GM18519 (cell line): ENCODE measurements at regions not wholly inside any gene's neighbourhood (a gene's known extent, or its start where the extent isn't known, plus 50 kb on each side); places are given as distances from the start of the nearest gene placed in this dataset.

Experiments used
- ATAC-seq: cut with Tn5 transposase; IDR thresholded peaks from one replicate; pipeline ENCODE4 v1.9.1; 2021; ENCODE audit warnings: mild to moderate bottlenecking, moderate library complexity; ENCODE audit not compliant: unreplicated experiment, low FRiP score

DNA sequence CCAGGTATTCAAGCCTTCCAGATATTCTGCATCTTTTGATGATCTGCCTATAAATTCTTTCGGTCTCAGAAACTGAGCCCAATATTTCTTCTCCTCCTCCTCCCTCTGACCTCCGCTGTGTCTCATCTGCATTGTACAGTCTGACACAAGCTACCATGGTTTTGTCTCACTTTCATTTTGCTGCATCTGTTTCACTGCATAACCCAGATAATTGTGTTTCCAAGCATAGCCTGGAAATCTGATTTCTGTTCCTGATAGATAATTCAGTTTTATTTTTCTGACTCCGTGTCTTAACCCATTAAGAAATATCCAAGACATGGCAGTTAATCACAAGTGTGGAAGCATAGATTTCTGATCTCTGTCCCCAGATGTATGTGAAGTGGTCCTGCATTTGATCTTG, 374.2 kb upstream of the SEMA3A start:
- ATAC-seq = no peak

DNA sequence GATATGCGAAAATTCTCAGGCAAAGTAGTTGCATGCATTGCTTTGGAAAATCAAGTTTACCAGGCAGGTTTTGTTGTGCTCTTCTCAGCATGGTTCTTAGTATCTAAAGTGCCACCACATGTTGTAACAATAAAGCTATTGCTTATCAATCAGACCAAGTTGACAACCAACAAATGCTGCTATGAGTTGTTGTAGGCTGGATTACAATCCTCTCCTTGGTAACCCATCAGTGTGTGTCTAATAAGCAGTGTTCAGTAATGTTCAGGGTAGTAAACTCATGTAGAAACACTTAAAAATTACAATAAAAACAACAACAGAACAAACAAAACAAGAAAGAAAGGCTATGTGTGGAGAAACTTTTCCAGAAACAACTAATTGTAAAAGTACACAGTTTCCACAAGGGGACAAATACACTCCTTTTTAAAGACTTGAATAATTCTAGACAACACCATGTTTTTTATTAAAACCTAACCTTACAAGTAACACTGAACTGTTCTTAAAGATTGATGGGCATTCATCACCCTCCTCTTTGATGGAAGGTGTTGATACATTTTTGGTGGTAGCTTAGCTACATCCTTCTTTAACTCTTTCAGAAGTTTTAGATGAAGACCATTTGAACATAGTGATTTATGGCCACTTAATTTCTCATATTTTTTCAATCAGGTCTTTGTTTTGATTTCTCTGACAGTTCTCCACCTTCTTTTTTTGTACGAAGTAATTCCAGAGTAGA, 370.9 kb upstream of the SEMA3A start:
- no peak for ATAC-seq

DNA sequence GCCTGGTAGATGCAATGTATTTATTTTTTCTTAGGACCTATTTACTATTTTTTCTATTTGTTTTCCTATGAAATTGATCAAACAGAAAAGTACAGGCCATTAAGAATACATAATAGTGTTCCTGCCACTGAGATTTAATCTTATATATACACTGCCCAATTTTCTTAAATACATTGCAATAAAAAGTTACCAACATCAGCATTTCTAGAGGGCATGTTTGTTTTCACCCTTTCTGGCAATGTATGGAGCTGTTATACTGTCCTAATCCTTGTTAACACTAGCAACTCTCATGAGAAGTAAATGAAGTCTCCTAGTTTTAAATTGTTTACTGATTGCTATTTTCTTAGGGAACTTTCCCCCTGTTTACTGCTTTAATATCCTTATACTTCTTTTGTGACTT, 359.1 kb upstream of the SEMA3A start:
- ATAC-seq = no peak

DNA sequence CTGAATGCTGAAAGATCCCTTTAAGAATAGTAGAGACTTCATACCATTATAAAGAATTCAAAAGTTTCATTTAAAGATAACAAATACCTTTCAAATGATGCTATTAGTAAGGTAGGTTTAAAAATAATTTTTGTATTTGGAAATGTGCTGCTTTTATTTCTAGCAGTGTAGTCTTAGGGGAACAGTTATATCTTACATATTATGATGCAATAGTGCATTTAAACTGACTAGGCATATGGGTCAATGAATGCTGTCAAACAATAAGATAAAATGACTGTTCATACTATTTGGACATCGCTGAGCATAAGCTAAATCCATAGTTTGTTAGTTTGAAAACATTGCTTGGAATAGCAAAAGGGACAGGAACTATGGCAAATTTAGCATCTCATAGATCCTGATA, 354.8 kb upstream of the SEMA3A start:
- no peak for ATAC-seq

DNA sequence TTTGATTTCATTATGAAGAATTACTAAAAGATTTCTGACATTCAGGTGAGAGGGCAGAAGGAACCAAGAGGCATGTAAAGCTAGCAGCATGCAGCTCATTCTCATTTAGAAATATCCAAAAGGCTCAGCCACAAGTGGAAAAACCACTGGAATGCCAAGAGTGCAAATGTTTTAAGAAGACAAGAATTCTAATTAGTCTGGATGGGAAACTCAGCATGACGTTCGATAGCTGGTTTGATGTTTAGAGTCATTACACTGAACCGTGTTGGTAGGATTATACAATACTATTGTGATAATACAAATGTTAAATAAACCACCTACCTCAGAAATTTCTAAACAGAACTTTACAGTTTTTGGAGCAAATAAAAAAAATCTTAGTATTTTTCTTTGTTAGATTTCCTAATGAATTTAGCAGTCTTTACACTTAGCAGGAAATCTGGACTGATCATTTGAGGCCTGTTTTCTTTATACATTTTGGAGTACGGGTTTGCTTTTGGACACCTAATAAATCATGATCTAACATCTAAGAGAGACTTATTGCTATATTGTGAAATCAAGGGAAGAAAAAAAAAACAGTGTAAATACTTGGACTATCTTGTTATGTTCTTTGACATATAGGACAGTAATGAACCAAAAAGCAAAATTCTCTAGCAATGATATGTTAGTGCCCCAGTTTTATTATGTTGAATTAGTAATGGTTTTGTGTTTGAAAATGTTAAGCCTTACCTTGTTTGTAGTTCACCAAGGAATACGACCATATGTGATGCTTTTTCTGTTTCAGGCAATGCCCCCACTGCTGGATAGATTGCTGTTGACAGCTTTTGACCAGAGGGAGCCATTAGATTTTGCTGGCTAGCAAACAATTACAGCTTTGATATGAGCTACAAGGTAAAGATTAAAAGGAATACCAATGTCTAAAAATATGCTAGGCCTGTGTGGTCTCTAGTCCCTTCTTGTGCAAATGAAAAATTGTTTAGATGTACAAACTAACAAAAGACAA, 354.1 kb upstream of the SEMA3A start:
- no peak for ATAC-seq

DNA sequence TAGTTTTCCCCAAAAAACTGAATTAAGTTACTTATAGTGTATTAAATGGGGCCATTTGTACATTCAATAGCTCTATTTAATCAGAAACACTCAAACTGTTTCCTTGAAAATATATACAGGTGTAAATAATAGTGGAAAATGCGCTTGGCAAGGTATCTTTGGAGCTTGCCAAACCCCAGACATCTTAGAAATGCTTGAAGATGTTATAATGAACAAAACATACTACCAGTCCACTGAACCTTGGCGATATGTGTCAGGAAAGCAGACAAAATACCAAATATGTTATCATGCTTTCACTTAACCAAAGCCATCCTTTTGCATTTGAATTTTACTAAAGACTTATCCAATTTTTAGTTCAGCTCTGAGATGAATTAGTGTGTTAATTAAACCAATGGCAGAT, 352.7 kb upstream of the SEMA3A start:
- no peak for ATAC-seq

DNA sequence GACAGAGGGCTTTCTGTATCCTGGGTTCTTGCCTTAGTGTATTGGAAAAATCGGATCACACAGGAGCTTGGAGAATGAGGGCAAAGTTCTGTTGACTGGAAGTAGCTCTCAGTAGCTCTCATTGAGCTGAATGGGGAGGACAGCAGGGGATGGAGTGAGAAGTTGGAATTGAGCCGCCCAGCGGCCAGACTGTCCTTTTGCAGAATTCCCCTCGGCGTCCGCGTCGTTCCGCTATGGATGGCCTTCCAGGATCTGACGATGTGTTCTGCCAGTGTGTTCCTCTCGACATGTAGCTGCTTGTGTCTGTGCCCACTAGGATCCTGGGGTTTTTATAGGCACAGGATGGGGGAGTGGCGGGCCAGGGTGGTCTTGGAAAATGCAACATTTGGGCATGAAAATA, 351.8 kb upstream of the SEMA3A start:
- no peak for ATAC-seq

DNA sequence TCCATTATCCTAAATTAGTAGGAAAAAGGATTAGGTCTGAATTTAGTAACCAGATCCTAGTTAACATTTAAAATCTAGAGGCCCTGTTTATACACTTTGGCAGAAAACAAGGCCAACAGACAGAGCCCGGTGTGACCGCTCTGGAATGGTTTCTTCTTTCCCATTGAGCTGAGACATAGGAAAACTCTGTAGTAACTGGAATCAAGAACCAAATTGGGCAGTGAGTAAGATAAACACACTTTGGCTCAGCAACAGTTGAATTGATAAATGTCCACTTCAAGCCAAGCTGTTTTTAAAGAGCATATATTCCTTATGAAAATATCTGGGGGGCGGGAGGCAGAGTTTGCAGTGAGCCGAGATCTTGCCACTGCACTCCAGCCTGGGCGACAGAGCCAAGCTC, 343.7 kb upstream of the SEMA3A start:
- no peak for ATAC-seq

DNA sequence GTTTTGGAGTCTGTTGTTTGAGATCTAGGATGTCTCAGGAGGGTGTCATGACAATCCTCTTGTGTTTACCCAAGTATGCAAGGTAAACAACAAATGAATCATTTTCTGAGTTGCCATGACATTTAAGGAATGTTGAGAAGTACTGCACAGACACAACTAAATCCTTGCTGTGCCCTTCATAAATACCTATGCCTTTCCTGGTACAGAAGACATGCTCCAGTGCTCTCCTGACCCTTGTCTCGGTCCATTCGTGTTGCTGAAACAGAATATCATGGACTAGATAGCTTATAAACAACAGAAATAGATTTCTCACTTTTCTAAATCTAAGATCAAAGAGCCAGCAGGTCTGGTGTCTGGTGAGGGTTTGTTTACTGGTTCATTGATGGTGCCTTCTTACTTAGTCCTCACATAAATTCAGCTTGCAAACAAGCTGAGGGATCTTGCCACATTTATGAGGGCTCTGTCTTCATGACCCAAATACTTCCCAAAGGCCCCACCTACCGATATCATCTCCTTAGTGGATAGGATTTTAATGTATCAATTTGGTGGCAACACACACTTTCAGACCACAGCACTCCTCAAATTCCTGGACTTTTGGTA, 341.8 kb upstream of the SEMA3A start:
- no peak for ATAC-seq

DNA sequence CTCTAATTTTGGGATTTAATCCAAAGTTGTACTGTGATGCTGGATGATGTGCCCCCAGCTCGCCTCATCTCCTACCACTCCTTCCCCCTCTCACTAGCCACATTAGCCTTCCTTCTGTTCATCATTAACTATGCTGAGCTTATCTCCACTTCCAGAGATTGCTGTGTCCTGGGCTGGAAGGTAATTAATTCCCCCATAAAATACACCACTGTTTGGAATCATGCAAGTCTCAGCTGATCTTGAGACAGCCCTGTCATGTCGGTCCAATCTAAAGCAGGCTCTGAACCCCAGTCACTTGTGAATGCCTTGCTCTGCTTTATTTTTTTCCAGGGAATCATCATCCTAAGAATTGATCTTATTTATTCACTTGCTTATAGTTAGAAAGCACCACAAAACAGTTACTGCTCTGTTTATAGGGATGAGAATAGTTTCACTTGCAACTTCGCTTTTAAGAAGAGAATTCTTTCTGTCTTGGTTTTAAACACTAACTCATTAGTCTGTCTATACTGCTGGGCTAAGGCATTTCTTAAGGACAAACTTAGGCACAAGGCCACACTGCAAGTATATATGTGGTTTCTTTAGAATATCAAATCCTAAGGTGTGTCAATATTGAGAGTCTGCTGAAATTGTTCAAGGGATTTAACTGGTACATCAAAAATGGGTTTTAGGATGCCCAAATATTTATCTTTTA, 341.1 kb upstream of the SEMA3A start:
- ATAC-seq = no peak

DNA sequence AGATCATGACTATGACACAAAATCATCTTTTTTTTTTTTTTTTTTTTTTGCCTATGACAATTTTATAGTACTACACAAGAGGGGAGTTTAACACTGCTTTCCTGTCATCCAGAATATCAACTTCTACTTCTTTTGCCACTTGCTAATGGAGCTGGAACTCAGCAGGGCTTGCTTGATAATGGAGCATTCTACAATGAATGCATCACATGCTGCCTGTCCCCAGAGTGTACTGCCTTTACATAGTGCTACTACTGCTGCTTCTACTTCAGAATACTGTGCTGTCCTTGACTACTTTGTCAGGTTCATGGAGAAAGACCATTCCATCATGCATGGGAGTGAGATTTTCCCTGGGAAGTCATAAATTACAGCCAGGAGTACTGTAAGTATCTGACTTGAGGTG, 338.6 kb upstream of the SEMA3A start:
- ATAC-seq = no peak

DNA sequence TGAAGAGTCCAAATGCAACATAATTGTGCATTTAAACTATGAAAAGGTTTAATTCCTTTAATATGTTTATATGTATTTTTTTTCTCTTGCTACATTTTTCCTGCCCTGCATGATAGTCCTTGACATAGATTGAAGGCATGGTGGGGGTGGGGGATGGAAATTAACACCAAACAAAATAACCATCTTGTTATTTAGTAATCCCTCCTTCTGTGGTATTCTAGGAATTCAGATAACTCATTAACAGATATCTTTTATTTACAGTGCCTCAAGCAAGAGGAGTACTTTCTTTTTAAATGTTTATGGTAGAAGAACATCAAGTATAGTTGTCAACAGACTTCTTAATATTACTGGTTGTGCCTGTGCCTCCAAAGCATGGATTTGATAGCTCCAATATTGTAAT, 337.6 kb upstream of the SEMA3A start:
- ATAC-seq = no peak

DNA sequence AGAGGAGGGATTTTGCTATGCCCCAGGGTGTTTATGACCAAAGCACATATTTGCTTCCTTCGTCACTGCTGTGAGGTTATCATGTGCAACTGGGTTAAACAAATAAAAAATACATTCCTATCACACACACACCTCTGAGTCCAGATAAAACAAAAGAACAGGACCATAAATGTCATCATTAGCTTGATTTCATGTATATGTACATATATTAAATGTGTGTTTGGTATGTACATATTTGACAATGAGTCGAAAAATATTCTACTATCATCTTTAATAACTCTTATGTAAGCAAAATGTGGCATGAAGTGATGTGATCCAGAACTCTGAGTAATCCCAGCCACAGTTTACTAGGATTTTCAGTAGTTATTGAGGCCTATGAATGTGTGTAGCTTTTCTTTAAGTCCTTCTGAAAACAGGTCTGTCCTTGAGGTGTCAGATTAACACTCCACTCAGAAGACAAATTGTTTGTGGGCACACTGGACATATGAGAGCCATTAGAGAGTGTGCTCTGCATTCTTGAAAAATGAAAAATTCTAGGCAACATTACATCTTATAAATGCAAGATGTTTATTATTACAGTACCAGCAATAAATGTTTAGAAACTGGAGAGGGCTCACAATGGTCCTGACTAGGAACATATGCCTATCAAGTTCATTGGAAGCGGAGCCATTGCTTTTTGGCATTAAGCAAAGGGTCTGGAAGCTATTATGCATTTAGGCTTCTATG, 335.1 kb upstream of the SEMA3A start:
- no peak for ATAC-seq

DNA sequence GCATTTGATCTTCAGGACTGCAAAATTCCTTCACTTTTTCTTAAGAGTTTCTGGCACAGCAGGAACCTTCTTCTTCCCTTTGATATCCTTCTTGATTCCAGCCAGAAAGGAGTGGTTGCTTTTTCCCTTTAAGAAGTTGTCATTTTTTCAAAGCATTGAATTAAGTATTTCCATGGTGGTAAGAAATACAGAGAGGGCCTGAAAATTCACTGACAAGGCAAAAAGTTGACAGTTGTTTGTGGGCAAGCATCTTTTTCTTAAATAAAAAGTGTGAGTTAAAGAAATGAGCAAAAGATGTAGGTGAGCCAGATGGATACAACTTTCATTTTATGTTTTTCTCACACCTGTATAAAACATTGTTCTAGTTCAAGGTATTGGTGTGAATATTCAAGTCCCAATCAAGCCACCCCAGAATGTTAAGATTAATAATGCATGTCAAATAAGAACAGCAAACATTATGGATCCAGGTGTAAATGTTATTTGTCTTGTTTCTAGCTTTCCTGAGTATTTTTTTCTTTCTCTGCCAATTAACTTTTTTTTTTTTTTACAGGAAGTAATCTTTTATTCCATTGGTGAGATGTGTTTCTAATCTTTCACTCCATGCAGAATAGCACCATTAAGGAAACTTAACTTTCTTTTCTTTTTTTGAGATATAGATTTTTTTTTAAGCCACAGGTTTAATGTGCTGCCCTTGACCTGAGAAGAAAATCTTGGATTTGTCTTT, 334.3 kb upstream of the SEMA3A start:
- no peak for ATAC-seq

DNA sequence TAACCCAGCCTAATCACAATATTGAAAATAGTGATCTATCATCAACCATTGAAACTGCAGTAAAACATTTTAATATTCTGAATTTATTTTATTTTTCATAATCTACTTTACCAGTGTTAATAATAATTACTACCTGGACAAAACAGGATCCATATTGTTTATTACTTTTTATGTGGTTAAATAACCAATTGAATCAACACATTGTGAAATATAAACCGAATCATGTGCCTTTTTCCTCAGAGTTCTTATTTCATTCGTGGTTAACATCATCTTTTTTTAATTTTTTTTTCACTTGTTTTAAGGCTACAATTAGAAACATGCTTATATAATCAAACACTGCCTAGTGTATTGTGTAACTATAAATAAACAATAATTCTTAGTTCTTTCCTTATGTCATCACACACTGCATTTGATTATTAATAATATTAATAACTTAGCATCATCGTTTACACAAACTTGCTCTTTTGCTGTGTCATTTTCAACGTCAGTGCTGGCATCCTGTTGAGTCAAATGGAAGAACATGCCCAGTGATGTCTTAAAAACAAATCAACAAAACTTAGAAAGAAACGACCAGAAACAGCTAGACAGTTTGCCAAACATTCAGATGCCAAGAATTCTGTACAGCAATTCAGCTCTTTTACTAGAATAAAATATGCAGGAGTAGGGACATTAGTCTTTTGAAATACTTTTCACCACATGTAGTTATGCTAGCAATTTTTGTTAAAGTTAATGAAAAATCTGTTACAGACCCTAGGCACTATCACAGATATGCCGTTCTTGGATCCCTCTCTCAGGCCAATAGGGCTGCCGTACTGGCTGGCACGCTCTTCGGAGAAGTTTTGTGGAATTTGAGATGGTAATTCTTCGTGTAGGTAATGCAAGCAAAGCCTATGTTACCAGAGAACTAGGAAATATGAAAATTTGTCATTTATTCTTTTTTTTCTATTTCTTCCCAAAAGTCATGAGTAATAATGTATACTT, 330.4 kb upstream of the SEMA3A start:
- ATAC-seq = no peak

DNA sequence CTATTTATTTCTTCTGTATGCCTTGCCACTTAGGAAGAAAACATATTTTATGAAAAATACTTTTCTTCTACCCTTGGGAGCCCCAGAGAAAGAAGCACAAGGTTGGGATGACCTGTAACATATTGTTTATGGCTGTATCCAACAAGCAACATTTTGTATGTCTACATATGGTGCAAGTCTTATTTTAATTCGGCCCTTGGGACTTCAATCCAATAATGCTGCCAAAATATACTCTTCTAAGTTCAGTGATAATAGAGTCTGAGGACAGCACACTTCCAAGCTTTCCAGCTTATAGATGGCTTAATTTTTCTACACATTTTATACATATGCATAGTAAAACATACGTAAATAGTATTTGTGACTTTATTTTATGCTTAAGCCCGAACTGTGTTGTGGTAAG, 318.5 kb upstream of the SEMA3A start:
- ATAC-seq = no peak

DNA sequence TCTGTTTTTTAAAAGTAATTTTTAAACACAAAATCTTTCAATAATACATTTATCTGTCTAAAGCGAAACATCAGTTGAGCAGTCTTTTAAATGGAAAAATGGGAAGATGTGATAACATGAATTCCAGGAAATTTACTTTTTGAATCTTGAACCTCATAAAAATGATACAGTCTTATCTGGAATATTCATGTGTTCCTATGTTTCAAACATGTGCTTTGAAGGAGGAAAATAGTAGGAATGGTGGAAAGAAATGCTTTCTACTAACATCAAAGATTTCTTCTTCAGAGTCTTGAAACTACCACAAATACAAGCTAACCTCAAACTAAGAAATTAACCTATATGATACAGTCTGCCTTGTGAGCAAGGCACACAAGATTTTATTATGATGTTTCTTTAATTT, 317.5 kb upstream of the SEMA3A start:
- no peak for ATAC-seq

DNA sequence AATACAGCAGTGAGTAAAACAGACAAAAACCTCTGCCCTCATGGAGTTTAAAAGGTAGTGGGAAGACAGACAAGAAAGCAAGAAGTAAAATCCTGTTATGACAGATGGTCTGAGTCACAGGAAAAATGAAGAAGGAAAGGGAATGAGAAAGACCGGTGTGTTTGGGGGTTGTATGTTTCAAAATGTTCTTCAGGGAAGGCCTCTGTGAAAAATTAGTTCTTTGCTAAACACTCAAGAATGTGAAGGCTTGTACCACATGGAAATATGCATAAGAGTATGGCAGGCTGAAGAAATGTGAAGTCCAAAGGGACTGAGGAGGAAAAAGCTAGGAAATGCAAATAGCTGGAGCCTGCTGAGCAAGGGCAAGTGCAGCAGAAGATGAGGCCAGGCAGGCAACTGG, 315.9 kb upstream of the SEMA3A start:
- no peak for ATAC-seq
